ENCODE measurements at regions not wholly inside any gene's neighbourhood (a gene's known extent, or its start where the extent isn't known, plus 50 kb on each side); places are given as distances from the start of the nearest gene placed in this dataset.
A peak's percentile ranks its signal among the peaks of the same experiment; 100 is the strongest.

- no peaks in the 10 kb centered on the region for H3K27me3 Mint-ChIP-seq
- H3K4me1 Mint-ChIP-seq (ENCODE audit: low read depth): no peaks in the 10 kb centered on the region
- no peaks in the 10 kb centered on the region for H3K9me3 Mint-ChIP-seq (ENCODE audit: low read depth)
- H3K36me3 Mint-ChIP-seq (ENCODE audit: insufficient read depth): no peaks in the 10 kb centered on the region
- H3K27ac Mint-ChIP-seq: no peak overlapping the region
- no peak overlapping the region for H3K4me3 Mint-ChIP-seq (ENCODE audit: low read depth)
- no peak for DNase-seq (ENCODE audit: low spot score, unreplicated experiment)
- no peak for TF ChIP-seq CTCF (IDR thresholded peaks at IDR 0.05; ENCODE audit: unreplicated experiment)
Measured at GRCh38 chr1:208433086-208433485, 188.9 kb upstream of the PLXNA2 start.

- no peak for TF ChIP-seq CTCF (IDR thresholded peaks at IDR 0.05; ENCODE audit: unreplicated experiment)
- no peak overlapping the region for H3K4me3 Mint-ChIP-seq (ENCODE audit: low read depth)
- no peaks in the 10 kb centered on the region for H3K9me3 Mint-ChIP-seq (ENCODE audit: low read depth)
- no peak overlapping the region for H3K27ac Mint-ChIP-seq
- no peaks in the 10 kb centered on the region for H3K36me3 Mint-ChIP-seq (ENCODE audit: insufficient read depth)
- no peaks in the 10 kb centered on the region for H3K27me3 Mint-ChIP-seq
- no peak for DNase-seq (ENCODE audit: low spot score, unreplicated experiment)
- no peaks in the 10 kb centered on the region for H3K4me1 Mint-ChIP-seq (ENCODE audit: low read depth)
Measured at GRCh38 chr1:208433971-208434370, 189.8 kb upstream of the PLXNA2 start.

GRCh38 chr1:208437401-208437800 lies 193.2 kb upstream of the PLXNA2 start:
- Mint-ChIP-seq H3K9me3 (ENCODE audit: low read depth) (peaks cover 18% of the 10 kb centered on the region), H3K4me3 (ENCODE audit: low read depth) (no peak overlapping the region), H3K36me3 (ENCODE audit: insufficient read depth) (no peaks in the 10 kb centered on the region), H3K4me1 (ENCODE audit: low read depth) (no peaks in the 10 kb centered on the region), H3K27me3 (no peaks in the 10 kb centered on the region), H3K27ac (no peak overlapping the region)
- TF ChIP-seq CTCF (IDR thresholded peaks at IDR 0.05; ENCODE audit: unreplicated experiment): no peak
- DNase-seq (ENCODE audit: low spot score, unreplicated experiment): no peak

GRCh38 chr1:208438112-208438699 lies 194.0 kb upstream of the PLXNA2 start:
- no peaks in the 10 kb centered on the region for H3K4me1 Mint-ChIP-seq (ENCODE audit: low read depth)
- H3K27ac Mint-ChIP-seq: no peak overlapping the region
- H3K4me3 Mint-ChIP-seq (ENCODE audit: low read depth): no peak overlapping the region
- H3K36me3 Mint-ChIP-seq (ENCODE audit: insufficient read depth): peaks cover 1% of the 10 kb centered on the region
- TF ChIP-seq CTCF (IDR thresholded peaks at IDR 0.05; ENCODE audit: unreplicated experiment): no peak
- no peaks in the 10 kb centered on the region for H3K27me3 Mint-ChIP-seq
- no peak for DNase-seq (ENCODE audit: low spot score, unreplicated experiment)
- H3K9me3 Mint-ChIP-seq (ENCODE audit: low read depth): peaks cover 24% of the 10 kb centered on the region

GRCh38 chr1:208445758-208446203 lies 201.6 kb upstream of the PLXNA2 start:
- Mint-ChIP-seq H3K27ac (peak overlapping the region; percentile 58), H3K27me3 (no peaks in the 10 kb centered on the region), H3K4me3 (ENCODE audit: low read depth) (no peak overlapping the region), H3K36me3 (ENCODE audit: insufficient read depth) (peaks cover 2% of the 10 kb centered on the region), H3K9me3 (ENCODE audit: low read depth) (peaks cover 33% of the 10 kb centered on the region), H3K4me1 (ENCODE audit: low read depth) (peaks cover 13% of the 10 kb centered on the region)
- no peak for TF ChIP-seq CTCF (IDR thresholded peaks at IDR 0.05; ENCODE audit: unreplicated experiment)
- no peak for DNase-seq (ENCODE audit: low spot score, unreplicated experiment)
